Calu3 (cell line): ENCODE measurements at regions not wholly inside any gene's neighbourhood (a gene's known extent, or its start where the extent isn't known, plus 50 kb on each side); places are given as distances from the start of the nearest gene placed in this dataset.

Source experiments
- BruUV-seq: library from RNA; stranded (reverse); fragments of 400-500 nt; replicated peaks from 2 replicates; lab custom pipeline; 2021; lab: Mats Ljungman, UMichigan
- CTCF ChIA-PET: fragments of 300-600 bp; sonication (Branson Sonifier 250); formaldehyde crosslinking; loops from one replicate; lab custom pipeline; 2022; ENCODE audit warnings: antibody characterized with exemption; lab: Charles Lee
- DNase-seq: peaks from one replicate; pipeline ENCODE4 v3.0.0; 2022
- H3K27ac Mint-ChIP-seq: one replicate; pipeline ENCODE4 v1.8.0; 2022; ENCODE audit warnings: mixed read lengths; ENCODE audit not compliant: unreplicated experiment
- H3K27me3 Mint-ChIP-seq: one replicate; pipeline ENCODE4 v1.8.0; 2022; ENCODE audit warnings: mixed read lengths; ENCODE audit not compliant: unreplicated experiment
- H3K36me3 Mint-ChIP-seq: one replicate; pipeline ENCODE4 v1.8.0; 2022; ENCODE audit warnings: mild to moderate bottlenecking, moderate library complexity, mixed read lengths; ENCODE audit not compliant: insufficient read depth, unreplicated experiment
- H3K4me1 Mint-ChIP-seq: one replicate; pipeline ENCODE4 v1.8.0; 2022; ENCODE audit warnings: mild to moderate bottlenecking, low read depth, mixed read lengths; ENCODE audit not compliant: unreplicated experiment
- H3K4me3 Mint-ChIP-seq: one replicate; pipeline ENCODE4 v1.8.0; 2022; ENCODE audit warnings: mild to moderate bottlenecking, low read depth, moderate library complexity, mixed read lengths; ENCODE audit not compliant: unreplicated experiment
- H3K9me3 Mint-ChIP-seq: one replicate; pipeline ENCODE4 v1.8.0; 2022; ENCODE audit warnings: low read depth, mixed read lengths; ENCODE audit not compliant: unreplicated experiment
- CTCF ChIP-seq: fragments of 200-600 bp; IDR thresholded peaks from one replicate; pipeline ENCODE4 v1.8.0; 2022; ENCODE audit warnings: antibody characterized with exemption; ENCODE audit not compliant: unreplicated experiment
- intact Hi-C: fragments of 100-400 bp; cut with micrococcal nuclease; formaldehyde crosslinking; loops from one replicate; pipeline ENCODE4 v1.10.0; 2022; ENCODE audit not compliant: unreplicated experiment

GRCh38 chr2:199144546-199144945 lies 313.2 kb downstream of the SATB2 start:
- BruUV-seq, result no TSS peak
- Mint-ChIP-seq H3K4me1 (peaks cover 14% of the 10 kb centered on the region), H3K27me3 (no peaks in the 10 kb centered on the region), H3K9me3 (peaks cover 15% of the 10 kb centered on the region), H3K27ac (no peak overlapping the region), H3K36me3 (no peaks in the 10 kb centered on the region), H3K4me3 (no peak overlapping the region)
- CTCF ChIA-PET, result interaction anchor here (1.0 kb wide), 1 partner anchor 10 kb away, joined by 3 read pairs; no protein-coding TSS in a partner anchor
- no peak for DNase-seq
- intact Hi-C loops, result no loop called here
- no peak for TF ChIP-seq CTCF

- DNase-seq, result no peak
- no TSS peak for BruUV-seq
- Mint-ChIP-seq H3K27ac (no peak overlapping the region), H3K4me3 (no peak overlapping the region), H3K4me1 (peaks cover 9% of the 10 kb centered on the region), H3K27me3 (no peaks in the 10 kb centered on the region), H3K36me3 (no peaks in the 10 kb centered on the region), H3K9me3 (peaks cover 13% of the 10 kb centered on the region)
- no peak for TF ChIP-seq CTCF
- intact Hi-C loops, result no loop called here
- CTCF ChIA-PET, result interaction anchor here (1.0 kb wide), 1 partner anchor 10 kb away, joined by 3 read pairs; no protein-coding TSS in a partner anchor
Measured at GRCh38 chr2:199144036-199144435, 313.7 kb downstream of the SATB2 start.

- no TSS peak for BruUV-seq
- H3K4me1 Mint-ChIP-seq, result peaks cover 7% of the 10 kb centered on the region
- peak; percentile 48 for DNase-seq
- no peaks in the 10 kb centered on the region for H3K27me3 Mint-ChIP-seq
- H3K4me3 Mint-ChIP-seq, result no peak overlapping the region
- intact Hi-C loops, result no loop called here
- no peak overlapping the region for H3K27ac Mint-ChIP-seq
- H3K9me3 Mint-ChIP-seq, result peaks cover 7% of the 10 kb centered on the region
- CTCF ChIA-PET, result no interaction called here
- TF ChIP-seq CTCF, result no peak
- no peaks in the 10 kb centered on the region for H3K36me3 Mint-ChIP-seq
Measured at GRCh38 chr2:199136681-199137080, 321.1 kb downstream of the SATB2 start.

- peaks cover 7% of the 10 kb centered on the region for H3K4me1 Mint-ChIP-seq
- no peak for DNase-seq
- no TSS peak for BruUV-seq
- no peak overlapping the region for H3K27ac Mint-ChIP-seq
- H3K36me3 Mint-ChIP-seq, result no peaks in the 10 kb centered on the region
- CTCF ChIA-PET, result no interaction called here
- H3K4me3 Mint-ChIP-seq, result no peak overlapping the region
- no peak for TF ChIP-seq CTCF
- no peaks in the 10 kb centered on the region for H3K27me3 Mint-ChIP-seq
- intact Hi-C loops, result no loop called here
- H3K9me3 Mint-ChIP-seq, result peaks cover 7% of the 10 kb centered on the region
Measured at GRCh38 chr2:199136242-199136641, 321.5 kb downstream of the SATB2 start.
